ENCODE measurements at regions not wholly inside any gene's neighbourhood (a gene's known extent, or its start where the extent isn't known, plus 50 kb on each side); places are given as distances from the start of the nearest gene placed in this dataset.

- H3K27ac ChIP-seq (ENCODE audit: low read depth in 1 of 2, low read length in 2 of 2), result no peak overlapping the region
- peaks cover 16% of the 10 kb centered on the region for H3K4me1 Mint-ChIP-seq
- no peaks in the 10 kb centered on the region for H3K4me1 ChIP-seq (ENCODE audit: control insufficient read depth in 1 of 2, insufficient read depth in 2 of 2, low read length in 2 of 2)
- DNase-seq, result no peak
- WGBS (ENCODE audit: insufficient coverage), result 67% methylated on average over 4 of the region's 5 CpGs
- no peak overlapping the region for H3K9ac ChIP-seq (ENCODE audit: insufficient read depth, low read length, poor library complexity, severe bottlenecking)
- H3K4me3 Mint-ChIP-seq, result no peak overlapping the region
- H3K27ac Mint-ChIP-seq, result no peak overlapping the region
- H3K4me3 ChIP-seq (replicated peaks in 1 of 3; ENCODE audit: low read depth in 2 of 3, low read length in 3 of 3), result no peak overlapping the region
- TF ChIP-seq CTCF (IDR thresholded peaks at IDR 0.05), result no peak
- H3K9me3 Mint-ChIP-seq, result no peaks in the 10 kb centered on the region
- no peaks in the 10 kb centered on the region for H3K27me3 ChIP-seq (ENCODE audit: control insufficient read depth in 2 of 2, insufficient read depth in 2 of 2, low read length in 2 of 2)
- H4K20me1 ChIP-seq (ENCODE audit: insufficient read depth, low read length), result no peaks in the 10 kb centered on the region
- no peaks in the 10 kb centered on the region for H3K79me2 ChIP-seq (ENCODE audit: insufficient read depth, low read length)
- no peaks in the 10 kb centered on the region for H3K9me3 ChIP-seq (replicated peaks in 1 of 2; ENCODE audit: control insufficient read depth in 1 of 2, insufficient read depth in 1 of 2, low read length in 2 of 2)
- H3K36me3 ChIP-seq (replicated peaks in 1 of 2; ENCODE audit: control insufficient read depth in 1 of 2, insufficient read depth in 2 of 2, low read length in 2 of 2), result no peaks in the 10 kb centered on the region
- no peak overlapping the region for H2AFZ ChIP-seq (ENCODE audit: insufficient read depth, low read depth, low read length, poor library complexity, severe bottlenecking)
- peaks cover 2 to 4% (median 2%) of the 10 kb centered on the region in 3 donors for H3K27me3 Mint-ChIP-seq (ENCODE audit: low read depth in 3 of 3)
- intact Hi-C loops (cut with micrococcal nuclease), result no loop called here
- H3K36me3 Mint-ChIP-seq, result no peaks in the 10 kb centered on the region
- H3K4me2 ChIP-seq (replicated peaks; ENCODE audit: extremely low read depth, low read length, poor library complexity, severe bottlenecking), result no peak overlapping the region
Observed at GRCh38 chr4:108532187-108532586, 88.2 kb upstream of the RPL34 start.

GRCh38 chr4:108531461-108531860, 88.9 kb upstream of the RPL34 start:
- no peak overlapping the region for H3K4me3 Mint-ChIP-seq
- peaks cover 16% of the 10 kb centered on the region for H3K4me1 Mint-ChIP-seq
- no peaks in the 10 kb centered on the region for H3K4me1 ChIP-seq (ENCODE audit: control insufficient read depth in 1 of 2, insufficient read depth in 2 of 2, low read length in 2 of 2)
- H3K9me3 Mint-ChIP-seq, result no peaks in the 10 kb centered on the region
- no peak overlapping the region for H3K4me3 ChIP-seq (replicated peaks in 1 of 3; ENCODE audit: low read depth in 2 of 3, low read length in 3 of 3)
- H3K9me3 ChIP-seq (replicated peaks in 1 of 2; ENCODE audit: control insufficient read depth in 1 of 2, insufficient read depth in 1 of 2, low read length in 2 of 2), result no peaks in the 10 kb centered on the region
- no peaks in the 10 kb centered on the region for H3K79me2 ChIP-seq (ENCODE audit: insufficient read depth, low read length)
- H3K27ac Mint-ChIP-seq, result peak overlapping the region in 1 of 7 donors; percentile 12
- no peaks in the 10 kb centered on the region for H4K20me1 ChIP-seq (ENCODE audit: insufficient read depth, low read length)
- H3K4me2 ChIP-seq (replicated peaks; ENCODE audit: extremely low read depth, low read length, poor library complexity, severe bottlenecking), result no peak overlapping the region
- WGBS (ENCODE audit: insufficient coverage), result no CpG with 5 or more reads among the region's 2 CpGs
- intact Hi-C loops (cut with micrococcal nuclease), result no loop called here
- no peaks in the 10 kb centered on the region for H3K27me3 ChIP-seq (ENCODE audit: control insufficient read depth in 2 of 2, insufficient read depth in 2 of 2, low read length in 2 of 2)
- DNase-seq, result no peak
- H2AFZ ChIP-seq (ENCODE audit: insufficient read depth, low read depth, low read length, poor library complexity, severe bottlenecking), result no peak overlapping the region
- H3K36me3 Mint-ChIP-seq, result no peaks in the 10 kb centered on the region
- no peaks in the 10 kb centered on the region for H3K36me3 ChIP-seq (replicated peaks in 1 of 2; ENCODE audit: control insufficient read depth in 1 of 2, insufficient read depth in 2 of 2, low read length in 2 of 2)
- H3K27me3 Mint-ChIP-seq (ENCODE audit: low read depth in 3 of 3), result peaks cover 2 to 4% (median 2%) of the 10 kb centered on the region in 3 donors
- no peak overlapping the region for H3K9ac ChIP-seq (ENCODE audit: insufficient read depth, low read length, poor library complexity, severe bottlenecking)
- no peak for TF ChIP-seq CTCF (IDR thresholded peaks at IDR 0.05)
- H3K27ac ChIP-seq (ENCODE audit: low read depth in 1 of 2, low read length in 2 of 2), result no peak overlapping the region
